NCI-H2081 (cell line): ENCODE measurements at regions not wholly inside any gene's neighbourhood (a gene's known extent, or its start where the extent isn't known, plus 50 kb on each side); places are given as distances from the start of the nearest gene placed in this dataset.
"Not testable (repeated sequence)": the region's sequence is repeated elsewhere in the genome, so short reads cannot be mapped to it uniquely, and the experiment has no call there.

ENCODE experiments used
- DNase-seq, 2 experiments: peaks; one replicate each; lab custom pipeline; 2025; lab: John Stamatoyannopoulos, UW

DNA sequence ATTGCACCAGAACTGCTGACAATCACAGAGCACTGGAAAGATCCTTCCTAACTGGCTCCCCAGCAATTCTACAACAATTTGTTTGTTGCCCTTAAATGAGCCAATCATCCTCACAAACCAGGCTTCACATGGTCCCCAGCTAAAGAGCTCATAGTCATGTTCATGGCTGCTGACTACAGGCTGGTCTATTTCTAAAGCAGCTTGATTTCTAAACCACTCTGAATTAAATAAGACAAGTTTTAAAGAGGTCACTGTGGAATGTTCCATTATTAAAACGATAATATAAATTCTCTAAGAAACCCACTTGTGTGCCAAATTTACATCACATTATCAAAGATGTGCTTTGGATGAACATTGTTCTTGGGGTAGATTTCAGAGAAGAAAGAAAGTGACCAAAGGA, 110.7 kb downstream of the COPS8 start:
- DNase-seq: no peak

DNA sequence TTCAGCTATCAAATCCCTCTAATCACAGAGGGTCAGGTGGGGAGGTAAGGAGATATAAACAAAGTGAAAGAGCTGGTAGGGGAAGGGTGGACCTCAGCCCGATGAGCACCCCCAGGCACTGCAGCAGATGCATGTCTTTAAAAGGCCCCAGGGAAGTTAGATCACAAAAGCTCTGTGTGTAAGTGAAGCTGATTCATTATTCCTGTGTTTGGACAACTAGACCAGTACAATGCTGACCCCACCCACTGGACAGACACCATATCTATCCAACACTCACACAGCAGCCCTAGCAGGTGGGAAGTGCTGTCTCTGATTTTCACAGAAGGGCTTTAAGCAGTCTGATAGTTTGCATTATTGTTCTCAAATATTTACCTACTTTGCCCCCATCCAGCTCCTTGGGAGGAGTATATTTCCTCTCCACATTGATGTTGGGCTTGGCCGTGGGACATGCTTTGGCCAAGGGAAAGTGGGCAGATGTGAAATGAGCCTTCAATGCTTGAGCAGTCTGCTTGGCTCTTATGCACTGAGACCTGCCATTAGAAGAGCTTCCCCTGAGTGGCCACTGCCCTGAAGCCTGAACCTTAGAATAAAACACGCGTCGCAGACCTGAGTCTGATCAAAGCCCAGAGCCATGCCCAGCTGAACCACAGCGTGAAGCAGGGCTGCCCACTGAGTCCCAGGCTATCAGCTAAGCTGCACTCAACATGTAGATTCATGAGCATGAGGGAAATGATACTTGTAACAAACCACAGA, 111.4 kb downstream of the COPS8 start:
- peak; percentile 34 for DNase-seq

DNA sequence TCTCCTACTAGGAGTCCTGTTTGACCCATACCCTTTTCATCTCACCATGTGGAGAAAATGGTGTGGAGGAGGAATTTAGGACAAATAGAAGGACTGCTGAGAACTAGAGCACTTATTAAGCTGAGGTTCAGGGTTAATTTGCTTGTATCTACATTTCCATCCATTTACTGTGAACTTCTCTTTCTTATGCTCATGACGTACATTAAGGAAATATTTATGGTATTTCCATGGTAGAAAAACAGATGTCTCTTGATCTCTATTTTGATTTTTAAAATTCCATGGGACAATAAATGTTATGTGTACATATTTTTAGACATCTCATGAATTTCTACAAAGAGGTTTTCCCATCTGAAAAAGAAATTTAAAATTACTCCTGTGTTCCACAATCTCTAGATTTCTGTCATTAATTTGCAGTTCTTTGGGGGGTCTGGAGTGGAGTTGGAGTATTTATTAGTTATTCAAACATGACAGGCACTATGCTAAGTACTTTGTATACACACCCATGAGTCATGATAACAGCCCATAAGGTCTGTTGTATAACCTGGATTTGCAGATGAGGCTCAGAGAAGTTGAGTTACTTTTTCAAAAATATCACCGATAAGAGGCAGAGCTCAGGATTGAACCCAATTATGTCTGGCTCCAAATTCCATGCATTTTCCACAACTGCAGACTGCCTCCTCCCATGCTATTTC, 112.6 kb downstream of the COPS8 start:
- DNase-seq: no peak

- DNase-seq: no peak
Observed at GRCh38 chr2:237199082-237199481, 113.4 kb downstream of the COPS8 start.

DNA sequence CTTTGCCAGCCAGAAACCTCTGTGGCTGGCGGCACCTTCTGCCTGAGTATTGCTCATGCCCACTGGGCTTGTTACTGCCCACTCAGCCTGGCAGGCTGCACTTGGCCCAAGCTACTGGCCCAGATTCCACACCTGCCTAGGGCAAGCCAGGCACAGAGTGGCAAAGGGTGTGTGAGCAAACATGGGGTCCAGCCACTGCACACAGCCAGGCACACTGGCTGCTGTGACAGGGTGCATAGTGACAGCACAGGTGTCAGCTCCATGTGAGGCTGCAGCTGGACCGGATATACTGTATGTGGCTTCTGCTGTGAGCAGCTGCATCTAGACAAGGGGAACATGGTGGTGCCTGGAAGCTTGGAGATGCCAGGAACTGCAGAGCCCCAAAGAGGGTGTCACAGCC, 113.9 kb downstream of the COPS8 start:
- no peak for DNase-seq

DNA sequence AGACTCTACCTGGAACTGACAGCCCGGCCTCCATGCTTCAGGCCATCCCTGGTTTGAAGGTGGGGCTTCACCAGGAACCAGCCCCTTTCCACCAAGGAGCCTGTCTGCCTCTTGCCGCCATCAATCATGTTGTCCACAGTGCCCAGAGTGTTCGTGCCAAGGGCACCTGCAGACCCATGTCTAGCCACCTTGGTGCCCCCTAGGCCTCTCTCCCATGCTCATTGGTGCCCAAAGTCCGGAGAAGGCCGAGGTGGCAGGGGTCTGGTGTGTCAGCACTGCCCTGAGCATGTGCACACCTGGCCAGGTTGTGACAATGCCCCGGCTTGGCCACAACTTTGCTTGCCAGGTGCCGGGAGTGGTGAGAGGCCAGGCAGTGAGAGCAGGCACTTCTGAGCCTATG, 114.8 kb downstream of the COPS8 start:
- no peak for DNase-seq

- DNase-seq: no peak
Observed at GRCh38 chr2:237201461-237202287, 116.0 kb downstream of the COPS8 start.

GRCh38 chr2:237202288-237203030, 116.8 kb downstream of the COPS8 start:
- DNase-seq: no peak

DNA sequence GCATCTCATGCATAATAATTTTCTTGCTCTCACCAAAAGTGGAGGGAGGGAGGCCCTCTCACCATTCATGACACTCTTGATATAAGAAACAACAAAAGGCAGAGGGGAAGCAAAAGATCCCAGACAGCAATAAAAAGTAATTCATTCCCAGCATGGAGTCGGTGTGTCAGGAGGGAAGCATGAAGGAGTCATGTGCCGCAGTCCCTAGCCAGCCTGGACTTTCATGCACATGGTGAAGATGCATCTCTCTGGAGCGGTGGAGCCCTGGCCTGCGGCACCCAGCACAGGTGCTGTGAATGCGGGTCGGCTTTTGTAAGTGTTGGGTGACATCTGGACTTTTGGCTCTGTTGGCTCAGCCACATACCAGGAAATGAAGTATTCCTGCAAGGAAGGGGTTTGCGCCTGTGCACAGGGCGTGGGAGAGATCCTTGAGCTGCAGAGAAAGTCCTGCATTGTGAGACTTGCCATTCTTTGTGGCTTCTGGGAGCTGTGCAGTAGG, 119.4 kb downstream of the COPS8 start:
- no peak for DNase-seq

- no peak for DNase-seq
Observed at GRCh38 chr2:237205561-237205971, 119.9 kb downstream of the COPS8 start.

- DNase-seq: no peak
Observed at GRCh38 chr2:237207646-237208045, 122.0 kb downstream of the COPS8 start.

DNA sequence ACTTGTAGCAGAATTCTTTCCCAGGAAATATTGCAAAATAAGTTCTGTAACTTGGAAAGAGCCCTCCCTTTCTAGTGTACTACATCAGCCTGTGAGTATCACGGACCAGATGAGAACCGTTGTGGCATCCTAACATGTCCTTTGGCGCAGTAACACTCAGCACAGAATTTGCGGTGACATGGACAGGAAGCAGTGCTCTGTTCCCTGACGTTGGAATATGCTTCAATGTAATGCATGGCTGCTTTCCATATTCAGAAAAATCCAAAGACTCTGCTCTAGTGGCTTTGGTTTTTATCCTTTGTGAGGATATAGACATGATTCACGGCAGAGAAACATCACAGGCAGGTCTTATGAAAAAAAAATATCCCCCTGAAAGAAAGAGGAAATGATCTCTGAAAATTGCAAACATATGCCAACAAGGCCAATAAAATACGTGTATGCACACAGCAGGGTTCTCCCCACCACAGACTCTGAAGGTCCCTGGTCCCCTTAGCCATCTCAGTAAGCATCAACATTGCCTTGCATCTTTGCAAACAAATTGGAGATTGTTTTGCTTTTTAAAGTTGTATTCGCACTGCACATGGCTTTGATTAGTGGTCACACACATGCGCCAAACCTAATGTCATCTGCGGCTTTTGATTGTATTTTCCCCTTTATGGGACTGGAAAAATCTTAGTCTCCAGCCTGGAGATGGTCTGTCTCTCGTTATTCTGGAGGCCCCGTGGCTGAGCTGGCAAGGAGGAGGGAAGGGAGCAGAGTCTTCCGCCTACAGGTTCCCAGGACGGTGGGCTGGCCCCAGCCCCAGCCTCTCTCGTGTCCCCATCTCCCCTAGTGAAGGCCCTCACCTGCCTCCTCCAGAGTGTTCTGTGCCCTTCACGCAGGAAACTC, 122.9 kb downstream of the COPS8 start:
- DNase-seq: no peak

GRCh38 chr2:237209885-237210284, 124.2 kb downstream of the COPS8 start:
- no peak for DNase-seq

DNA sequence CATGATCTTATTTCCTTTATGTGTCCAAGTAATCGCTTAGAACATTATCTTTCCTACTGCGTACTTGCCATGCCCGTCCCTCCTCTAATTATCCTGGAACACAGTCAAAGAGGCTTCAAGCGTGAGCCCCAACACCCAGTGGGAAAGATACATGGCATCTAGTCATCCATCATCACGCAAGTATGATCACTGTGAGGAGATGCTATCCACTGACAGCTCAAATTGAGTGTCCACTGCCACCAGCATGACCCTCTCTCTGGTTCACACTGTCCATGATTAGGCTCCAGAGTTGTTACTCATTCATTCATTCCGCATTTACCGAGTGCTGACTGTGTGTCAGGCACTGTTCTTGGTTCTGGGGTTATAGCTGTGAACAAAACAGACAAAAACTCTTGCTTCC, 124.6 kb downstream of the COPS8 start:
- DNase-seq: no peak

- DNase-seq: no peak
Observed at GRCh38 chr2:237210763-237211162, 125.1 kb downstream of the COPS8 start.

GRCh38 chr2:237212356-237213279, 126.9 kb downstream of the COPS8 start:
- not testable (repeated sequence) for DNase-seq

DNA sequence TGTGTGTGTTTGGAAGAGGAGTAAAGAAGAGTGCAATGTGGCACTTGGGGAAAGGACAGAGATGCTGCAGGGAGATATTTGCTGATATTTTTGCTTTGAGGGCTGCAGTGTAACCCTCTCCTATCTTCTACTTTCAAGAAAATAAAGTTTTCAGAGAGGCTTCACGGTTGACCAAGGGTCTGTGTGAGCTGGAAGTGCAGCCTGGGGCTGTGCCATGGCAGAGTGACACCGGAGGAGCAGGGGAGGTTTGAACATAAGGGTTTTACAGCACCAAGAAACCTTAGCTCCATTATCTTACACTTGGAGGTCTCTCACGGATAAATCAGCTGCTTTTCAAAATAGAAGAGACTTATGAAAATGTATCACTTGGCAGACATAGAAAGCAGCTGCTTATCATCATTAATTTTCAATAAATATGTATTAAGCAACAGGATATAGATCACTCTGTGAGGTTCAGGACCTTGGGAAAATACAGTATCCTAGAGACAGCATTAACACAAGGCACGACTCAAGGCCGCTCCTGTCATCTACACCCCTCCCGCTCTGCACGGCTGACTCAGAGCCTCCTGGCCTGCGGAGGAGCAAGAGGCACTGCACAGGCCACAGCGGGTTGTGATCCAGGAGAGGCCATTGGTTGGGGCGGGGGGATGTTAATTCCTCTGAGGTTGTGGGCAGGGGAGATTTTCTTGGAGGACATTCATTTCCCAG, 127.8 kb downstream of the COPS8 start:
- DNase-seq: no peak

GRCh38 chr2:237214030-237214675, 128.5 kb downstream of the COPS8 start:
- no peak for DNase-seq

DNA sequence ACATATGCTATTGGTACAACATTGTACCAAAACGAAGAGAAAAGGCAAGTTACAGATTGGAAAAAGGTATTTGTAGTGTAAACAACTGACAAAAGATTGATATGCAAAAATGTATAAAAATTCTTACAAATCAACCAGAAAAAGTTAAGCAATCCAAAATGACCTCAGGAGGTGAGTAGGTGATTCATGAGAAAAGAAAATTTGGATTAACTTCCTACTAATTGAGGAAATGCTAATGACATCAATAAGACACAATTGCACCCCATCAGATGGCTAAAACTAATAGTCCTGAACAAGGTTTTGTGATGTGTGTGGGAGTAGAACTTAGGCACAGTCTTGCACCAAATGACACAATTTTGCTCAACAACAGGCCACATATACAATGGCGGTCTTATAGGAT, 129.3 kb downstream of the COPS8 start:
- DNase-seq: no peak
